Tibial artery (tissue), 4 donors: ENCODE measurements at regions not wholly inside any gene's neighbourhood (a gene's known extent, or its start where the extent isn't known, plus 50 kb on each side); places are given as distances from the start of the nearest gene placed in this dataset.

Experiments
- DNase-seq, 2 donors: peaks; one replicate each; pipeline ENCODE4 v3.0.0-alpha.2; 2019
- H3K27ac ChIP-seq, 2 donors: fragments of 200-600 bp; sonication (generic) in 1 of 2; 1 replicate in 1 of 2; 2 replicates in 1 of 2; pipeline ENCODE4 v1.5.1; 2018 to 2019; ENCODE audit warnings: mild to moderate bottlenecking in 1 of 2
- H3K27me3 ChIP-seq, 2 donors: fragments of 200-600 bp; sonication (generic) in 1 of 2; one replicate each; pipeline versions ENCODE4 v1.5.1 to v1.6.0; 2016 to 2019
- H3K36me3 ChIP-seq, 3 donors: fragments of 200-600 bp; sonication (generic) in 2 of 3; one replicate each; pipeline ENCODE4 v1.5.1; 2016 to 2019; ENCODE audit warnings: mild to moderate bottlenecking in 2 of 3
- H3K4me1 ChIP-seq, 4 donors: fragments of 200-600 bp; sonication (generic) in 2 of 4; 1 replicate in 3 of 4; 2 replicates in 1 of 4; pipeline ENCODE4 v1.5.1; 2016 to 2019
- H3K4me3 ChIP-seq, 2 donors: fragments of 200-600 bp; sonication (generic) in 1 of 2; 1 replicate in 1 of 2; 2 replicates in 1 of 2; pipeline ENCODE4 v1.5.1; 2018 to 2019; ENCODE audit warnings: mild to moderate bottlenecking in 2 of 2
- H3K9me3 ChIP-seq, 3 donors: fragments of 200-600 bp; sonication (generic) in 1 of 3; one replicate each; pipeline ENCODE4 v1.5.1; 2016 to 2019
- intact Hi-C: fragments of 100-400 bp; cut with DNase I; formaldehyde crosslinking; loops from one replicate; pipeline ENCODE4 v1.15.0; 2023; ENCODE audit warnings: low total_unique reads
- TF ChIP-seq, protein P1 (sequence below), 2 experiments: fragments of 200-600 bp in 1 of 2; fragments of 450-650 bp in 1 of 2; IDR thresholded peaks; one replicate each; pipeline ENCODE4 v1.5.1; 2017 to 2019; ENCODE audit warnings: antibody characterized with exemption in 2 of 2, mild to moderate bottlenecking in 1 of 2, moderate library complexity in 1 of 2

GRCh38 chr20:55258559-55258958 lies 746.8 kb downstream of the CBLN4 start:
- H3K4me3 ChIP-seq, result no peak overlapping the region
- H3K9me3 ChIP-seq, result no peaks in the 10 kb centered on the region
- TF ChIP-seq, protein P1, sequence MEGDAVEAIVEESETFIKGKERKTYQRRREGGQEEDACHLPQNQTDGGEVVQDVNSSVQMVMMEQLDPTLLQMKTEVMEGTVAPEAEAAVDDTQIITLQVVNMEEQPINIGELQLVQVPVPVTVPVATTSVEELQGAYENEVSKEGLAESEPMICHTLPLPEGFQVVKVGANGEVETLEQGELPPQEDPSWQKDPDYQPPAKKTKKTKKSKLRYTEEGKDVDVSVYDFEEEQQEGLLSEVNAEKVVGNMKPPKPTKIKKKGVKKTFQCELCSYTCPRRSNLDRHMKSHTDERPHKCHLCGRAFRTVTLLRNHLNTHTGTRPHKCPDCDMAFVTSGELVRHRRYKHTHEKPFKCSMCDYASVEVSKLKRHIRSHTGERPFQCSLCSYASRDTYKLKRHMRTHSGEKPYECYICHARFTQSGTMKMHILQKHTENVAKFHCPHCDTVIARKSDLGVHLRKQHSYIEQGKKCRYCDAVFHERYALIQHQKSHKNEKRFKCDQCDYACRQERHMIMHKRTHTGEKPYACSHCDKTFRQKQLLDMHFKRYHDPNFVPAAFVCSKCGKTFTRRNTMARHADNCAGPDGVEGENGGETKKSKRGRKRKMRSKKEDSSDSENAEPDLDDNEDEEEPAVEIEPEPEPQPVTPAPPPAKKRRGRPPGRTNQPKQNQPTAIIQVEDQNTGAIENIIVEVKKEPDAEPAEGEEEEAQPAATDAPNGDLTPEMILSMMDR (IDR thresholded peaks at IDR 0.05), result no peak
- no peak overlapping the region for H3K27ac ChIP-seq
- peaks cover 0 to 13% (median 2%) of the 10 kb centered on the region in 4 donors for H3K4me1 ChIP-seq
- H3K36me3 ChIP-seq, result no peaks in the 10 kb centered on the region
- no peaks in the 10 kb centered on the region for H3K27me3 ChIP-seq
- DNase-seq, result no peak
- intact Hi-C loops, result no loop called here

DNA sequence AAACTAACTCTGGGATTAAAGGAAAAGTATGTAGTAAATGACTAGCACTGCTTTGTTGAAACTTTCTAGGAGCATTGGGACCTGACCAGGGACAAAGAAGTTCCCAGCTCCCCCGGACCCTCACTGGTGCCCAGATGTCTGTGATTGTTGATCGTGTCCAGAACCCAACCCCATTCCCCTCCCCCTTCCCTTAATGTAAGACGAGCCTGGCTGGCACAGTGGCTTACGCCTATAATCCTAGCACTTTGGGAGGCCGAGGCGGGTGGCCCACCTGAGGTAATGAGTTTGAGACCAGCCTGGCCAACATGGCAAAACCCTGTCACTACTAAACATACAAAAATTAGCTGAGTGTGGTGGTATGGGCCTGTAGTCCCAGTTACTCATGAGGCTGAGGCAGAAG lies 750.3 kb downstream of the CBLN4 start:
- TF ChIP-seq, protein P1 (IDR thresholded peaks at IDR 0.05), result no peak
- intact Hi-C loops, result no loop called here
- Histone ChIP-seq H3K27me3 (no peaks in the 10 kb centered on the region), H3K9me3 (no peaks in the 10 kb centered on the region), H3K4me1 (peaks cover 0 to 33% (median 6%) of the 10 kb centered on the region in 4 donors), H3K27ac (peak overlapping the region in 1 of 2 donors; percentile 48), H3K4me3 (no peak overlapping the region), H3K36me3 (no peaks in the 10 kb centered on the region)
- no peak for DNase-seq

- TF ChIP-seq, protein P1 (IDR thresholded peaks at IDR 0.05), result no peak
- Histone ChIP-seq H3K36me3 (no peaks in the 10 kb centered on the region), H3K27me3 (no peaks in the 10 kb centered on the region), H3K27ac (peak overlapping the region in 1 of 2 donors; percentile 48), H3K4me3 (no peak overlapping the region), H3K4me1 (peaks cover 0 to 33% (median 6%) of the 10 kb centered on the region in 4 donors), H3K9me3 (no peaks in the 10 kb centered on the region)
- no peak for DNase-seq
- intact Hi-C loops, result no loop called here
Measured at GRCh38 chr20:55253781-55254180, 751.5 kb downstream of the CBLN4 start.

DNA sequence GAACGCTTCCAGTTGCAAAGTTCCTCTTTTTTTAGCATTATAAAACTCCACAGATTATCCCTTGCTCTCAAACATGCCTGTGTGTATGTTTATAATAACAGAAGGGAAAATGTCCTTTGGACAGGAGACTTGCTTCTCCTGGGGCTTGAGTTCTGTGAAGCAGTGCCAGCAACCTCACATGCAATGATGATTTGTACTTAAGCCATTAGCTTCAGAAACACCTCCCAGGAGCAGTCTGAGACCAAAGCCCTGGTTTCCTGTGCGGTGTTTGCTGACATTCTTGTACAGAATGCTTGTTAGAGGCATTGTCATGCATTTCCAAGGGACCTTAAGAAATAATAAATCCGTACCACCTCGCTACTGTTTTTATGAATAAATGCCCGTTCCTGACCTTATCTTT lies 752.8 kb downstream of the CBLN4 start:
- Histone ChIP-seq H3K36me3 (no peaks in the 10 kb centered on the region), H3K27ac (peak overlapping the region in 1 of 2 donors; percentile 48), H3K4me3 (no peak overlapping the region), H3K9me3 (no peaks in the 10 kb centered on the region), H3K4me1 (peaks cover 0 to 33% (median 6%) of the 10 kb centered on the region in 4 donors), H3K27me3 (no peaks in the 10 kb centered on the region)
- intact Hi-C loops, result no loop called here
- TF ChIP-seq, protein P1 (IDR thresholded peaks at IDR 0.05), result no peak
- no peak for DNase-seq

DNA sequence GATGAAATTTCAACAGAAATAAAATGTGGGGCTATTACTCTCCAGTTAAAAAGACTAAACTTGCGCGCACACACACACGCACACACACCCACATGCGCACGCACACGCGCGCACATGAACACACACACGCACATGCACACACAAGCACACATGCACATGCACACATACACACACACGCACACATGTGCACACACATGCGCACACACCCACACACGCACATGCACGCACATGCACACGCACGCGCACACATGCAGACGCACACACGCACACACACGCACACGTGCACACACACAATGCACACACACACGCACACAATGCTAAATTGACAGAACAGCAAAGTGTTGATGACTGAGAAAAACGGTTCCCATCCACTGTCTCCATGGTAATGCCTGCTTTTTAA lies 754.1 kb downstream of the CBLN4 start:
- H3K36me3 ChIP-seq, result no peaks in the 10 kb centered on the region
- no peak for DNase-seq
- peaks cover 0 to 33% (median 6%) of the 10 kb centered on the region in 4 donors for H3K4me1 ChIP-seq
- intact Hi-C loops, result no loop called here
- H3K9me3 ChIP-seq, result no peaks in the 10 kb centered on the region
- no peak overlapping the region for H3K4me3 ChIP-seq
- H3K27me3 ChIP-seq, result no peaks in the 10 kb centered on the region
- TF ChIP-seq, protein P1 (IDR thresholded peaks at IDR 0.05), result no peak
- no peak overlapping the region for H3K27ac ChIP-seq

DNA sequence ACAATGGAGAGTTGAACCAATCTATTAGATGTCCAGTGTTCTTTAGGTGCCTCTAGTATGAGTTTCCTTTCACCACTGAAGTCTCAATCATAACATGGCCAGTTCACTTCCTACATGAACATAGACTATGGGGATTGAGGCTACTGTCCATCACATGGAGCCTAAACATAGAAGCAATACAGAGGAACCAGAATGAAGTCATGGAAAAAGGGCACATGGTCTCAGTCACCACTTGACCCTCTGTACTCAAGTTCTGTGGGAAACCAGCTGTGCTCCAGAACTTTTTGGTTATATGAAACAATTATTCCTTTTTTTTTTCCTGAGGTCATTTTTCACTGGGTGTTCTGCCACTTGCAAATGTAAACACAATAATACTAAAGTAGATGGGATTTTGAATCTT lies 762.5 kb downstream of the CBLN4 start:
- Histone ChIP-seq H3K4me1 (peaks cover 0 to 3% (median 0%) of the 10 kb centered on the region in 4 donors), H3K27me3 (no peaks in the 10 kb centered on the region), H3K27ac (no peak overlapping the region), H3K4me3 (no peak overlapping the region), H3K36me3 (no peaks in the 10 kb centered on the region), H3K9me3 (no peaks in the 10 kb centered on the region)
- TF ChIP-seq, protein P1 (IDR thresholded peaks at IDR 0.05), result no peak
- intact Hi-C loops, result no loop called here
- DNase-seq, result no peak
